DLD1 (cell line): ENCODE measurements at regions not wholly inside any gene's neighbourhood (a gene's known extent, or its start where the extent isn't known, plus 50 kb on each side); places are given as distances from the start of the nearest gene placed in this dataset.
"Not testable (repeated sequence)": the region's sequence is repeated elsewhere in the genome, so short reads cannot be mapped to it uniquely, and the experiment has no call there.

Source experiments
- in situ Hi-C: cut with HindIII; loops from 2 replicates; pipeline ENCODE4 v1.10.0; 2017; ENCODE audit warnings: low sequenced_read_pairs

- in situ Hi-C loops = no loop called here
Observed at GRCh38 chr13:78160793-78161192, 242.2 kb upstream of the EDNRB start.

GRCh38 chr13:78152415-78152814 is 233.8 kb upstream of the EDNRB start:
- in situ Hi-C loops = no loop called here

GRCh38 chr13:78147905-78148304 is 229.3 kb upstream of the EDNRB start:
- in situ Hi-C loops = no loop called here

- in situ Hi-C loops = no loop called here
Observed at GRCh38 chr13:78145276-78145675, 226.6 kb upstream of the EDNRB start.

GRCh38 chr13:78139765-78140164 is 221.1 kb upstream of the EDNRB start:
- in situ Hi-C loops = no loop called here

GRCh38 chr13:78138756-78139155 is 220.1 kb upstream of the EDNRB start:
- in situ Hi-C loops = no loop called here

GRCh38 chr13:78137404-78138142 is 218.9 kb upstream of the EDNRB start:
- in situ Hi-C loops = no loop called here

GRCh38 chr13:78136966-78137365 is 218.3 kb upstream of the EDNRB start:
- in situ Hi-C loops = no loop called here

- in situ Hi-C loops = no loop called here
Observed at GRCh38 chr13:78133511-78133910, 214.9 kb upstream of the EDNRB start.

GRCh38 chr13:78131811-78132210 is 213.2 kb upstream of the EDNRB start:
- in situ Hi-C loops = no loop called here

- in situ Hi-C loops = no loop called here
Observed at GRCh38 chr13:78131346-78131745, 212.7 kb upstream of the EDNRB start.

- in situ Hi-C loops = no loop called here
Observed at GRCh38 chr13:78129823-78130222, 211.2 kb upstream of the EDNRB start.

GRCh38 chr13:78129359-78129758 is 210.7 kb upstream of the EDNRB start:
- in situ Hi-C loops = no loop called here

GRCh38 chr13:78121459-78122348 is 203.1 kb upstream of the EDNRB start:
- in situ Hi-C loops = no loop called here

- in situ Hi-C loops = no loop called here
Observed at GRCh38 chr13:78121001-78121400, 202.4 kb upstream of the EDNRB start.

- in situ Hi-C loops = not testable (repeated sequence)
Observed at GRCh38 chr13:78120144-78120543, 201.5 kb upstream of the EDNRB start.

- in situ Hi-C loops = not testable (repeated sequence)
Observed at GRCh38 chr13:78117070-78117469, 198.4 kb upstream of the EDNRB start.

- in situ Hi-C loops = no loop called here
Observed at GRCh38 chr13:78105656-78106055, 187.0 kb upstream of the EDNRB start.

- in situ Hi-C loops = no loop called here
Observed at GRCh38 chr13:78103936-78104335, 185.3 kb upstream of the EDNRB start.

- in situ Hi-C loops = no loop called here
Observed at GRCh38 chr13:78102741-78103140, 184.1 kb upstream of the EDNRB start.

GRCh38 chr13:78102121-78102677 is 183.6 kb upstream of the EDNRB start:
- in situ Hi-C loops = no loop called here

GRCh38 chr13:78100486-78100885 is 181.9 kb upstream of the EDNRB start:
- in situ Hi-C loops = no loop called here
